Fibroblast of lung (primary cell): ENCODE measurements at regions not wholly inside any gene's neighbourhood (a gene's known extent, or its start where the extent isn't known, plus 50 kb on each side); places are given as distances from the start of the nearest gene placed in this dataset.

ENCODE experiments used
- CTCF ChIP-seq, 2 donors: IDR thresholded peaks in 1 of 2; conservative IDR thresholded peaks in 1 of 2; 1 replicate in 1 of 2; 2 replicates in 1 of 2; pipeline ENCODE4 v1.5.1; 2011 to 2012; ENCODE audit warnings: low read length in 2 of 2, control low read depth in 1 of 2, inconsistent platforms in 1 of 2, low read depth in 1 of 2, mild to moderate bottlenecking in 1 of 2
- EZH2 ChIP-seq: IDR thresholded peaks from 2 replicates; pipeline ENCODE4 v1.5.1; 2012; ENCODE audit warnings: low read length, control low read depth, mild to moderate bottlenecking; ENCODE audit errors: missing control alignments

- TF ChIP-seq CTCF (conservative IDR thresholded peaks at IDR 0.05 in 1 of 2, IDR thresholded peaks at IDR 0.05 in 1 of 2; ENCODE audit: low read depth in 1 of 2, low read length in 2 of 2) (no peak), EZH2 (no peak)
Measured at GRCh38 chr19:29083863-29084262, 129.1 kb downstream of the UQCRFS1 start.
